GM12873 (cell line): ENCODE measurements at regions not wholly inside any gene's neighbourhood (a gene's known extent, or its start where the extent isn't known, plus 50 kb on each side); places are given as distances from the start of the nearest gene placed in this dataset.

Experiments
- TF ChIP-seq, protein P1 (sequence below): IDR thresholded peaks from 2 replicates; pipeline ENCODE4 v1.5.1; 2012; ENCODE audit warnings: low read depth, mild to moderate bottlenecking, moderate library complexity, low read length, control low read depth; ENCODE audit not compliant: insufficient read depth; ENCODE audit errors: missing control alignments

DNA sequence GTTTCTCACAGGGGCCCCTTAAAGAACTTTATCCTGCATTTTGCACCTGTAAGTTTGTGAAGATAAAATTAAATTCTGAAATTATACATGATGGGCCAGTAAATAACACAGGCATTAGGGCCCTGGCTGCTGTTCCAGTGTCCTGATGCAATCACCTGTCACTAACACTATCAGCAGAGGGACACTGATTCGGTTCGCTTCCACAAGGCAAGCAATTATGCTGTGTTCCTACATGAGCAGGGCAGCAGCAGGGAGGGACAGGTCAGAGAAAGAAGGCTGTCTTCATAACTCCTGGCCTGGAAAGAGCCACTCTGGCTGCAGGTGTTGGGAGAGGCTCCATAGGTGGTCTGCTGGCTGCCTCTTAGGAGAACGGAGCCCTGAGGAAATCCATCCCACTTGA lies 487.3 kb downstream of the MID1IP1 start:
- TF ChIP-seq, protein P1, sequence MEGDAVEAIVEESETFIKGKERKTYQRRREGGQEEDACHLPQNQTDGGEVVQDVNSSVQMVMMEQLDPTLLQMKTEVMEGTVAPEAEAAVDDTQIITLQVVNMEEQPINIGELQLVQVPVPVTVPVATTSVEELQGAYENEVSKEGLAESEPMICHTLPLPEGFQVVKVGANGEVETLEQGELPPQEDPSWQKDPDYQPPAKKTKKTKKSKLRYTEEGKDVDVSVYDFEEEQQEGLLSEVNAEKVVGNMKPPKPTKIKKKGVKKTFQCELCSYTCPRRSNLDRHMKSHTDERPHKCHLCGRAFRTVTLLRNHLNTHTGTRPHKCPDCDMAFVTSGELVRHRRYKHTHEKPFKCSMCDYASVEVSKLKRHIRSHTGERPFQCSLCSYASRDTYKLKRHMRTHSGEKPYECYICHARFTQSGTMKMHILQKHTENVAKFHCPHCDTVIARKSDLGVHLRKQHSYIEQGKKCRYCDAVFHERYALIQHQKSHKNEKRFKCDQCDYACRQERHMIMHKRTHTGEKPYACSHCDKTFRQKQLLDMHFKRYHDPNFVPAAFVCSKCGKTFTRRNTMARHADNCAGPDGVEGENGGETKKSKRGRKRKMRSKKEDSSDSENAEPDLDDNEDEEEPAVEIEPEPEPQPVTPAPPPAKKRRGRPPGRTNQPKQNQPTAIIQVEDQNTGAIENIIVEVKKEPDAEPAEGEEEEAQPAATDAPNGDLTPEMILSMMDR, result no peak

DNA sequence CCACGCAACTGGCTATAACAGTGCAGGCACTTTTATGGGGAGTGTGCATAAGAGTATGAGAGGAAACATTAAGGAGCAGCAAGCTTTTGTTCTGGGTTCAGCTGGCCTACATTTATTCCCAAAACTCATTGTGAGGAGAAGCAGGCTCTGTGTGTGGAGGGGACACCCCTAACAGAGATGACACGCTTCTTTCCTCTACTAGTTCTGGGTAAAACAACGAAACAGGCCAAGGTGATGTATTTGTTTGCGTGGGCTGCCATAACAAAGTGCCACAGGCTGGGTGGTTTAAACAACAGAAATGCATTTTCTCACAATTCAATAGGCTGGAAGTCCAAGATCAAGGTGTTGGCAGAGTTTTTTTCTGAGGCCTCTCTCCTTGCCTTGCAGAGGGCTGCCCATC lies 488.6 kb downstream of the MID1IP1 start:
- TF ChIP-seq, protein P1, result no peak

DNA sequence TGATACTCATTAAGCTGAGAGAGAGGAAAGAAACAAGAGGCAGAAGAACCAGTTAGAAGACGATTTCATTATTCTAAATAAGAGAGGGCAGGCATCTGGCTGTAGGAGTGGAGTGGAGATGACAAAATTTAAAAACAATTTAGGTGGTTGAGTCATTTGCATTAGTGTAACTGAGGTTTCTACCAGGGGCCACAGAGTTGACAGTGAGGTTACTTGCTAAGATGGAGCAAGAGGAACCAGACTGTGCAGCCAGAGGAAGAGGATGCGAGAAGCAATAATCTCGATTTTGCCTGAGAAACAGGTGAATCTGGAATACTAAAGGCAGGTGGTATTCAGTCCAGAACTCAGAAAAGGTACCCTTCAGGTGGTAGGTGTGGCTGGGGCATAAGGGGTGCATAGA lies 491.9 kb downstream of the MID1IP1 start:
- TF ChIP-seq, protein P1, result no peak

DNA sequence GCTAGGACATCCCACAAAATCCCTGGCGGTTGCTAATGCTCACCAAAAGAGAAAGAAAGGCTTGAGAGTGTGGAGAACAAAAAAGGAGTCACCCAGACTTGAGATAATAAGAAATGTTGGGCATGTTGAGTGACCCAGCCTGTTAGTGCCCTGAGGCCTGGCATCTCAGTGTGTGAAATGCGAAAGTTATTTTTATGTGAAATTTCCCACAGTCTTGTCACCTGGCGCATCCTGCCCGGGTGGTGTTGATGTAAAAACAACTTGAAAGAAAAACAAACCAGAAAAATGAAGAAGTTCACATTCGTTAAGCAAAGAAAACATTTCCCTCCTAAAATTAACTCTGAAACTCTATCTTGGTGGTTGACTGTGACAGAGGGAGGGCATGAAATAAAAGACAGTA lies 495.2 kb downstream of the MID1IP1 start:
- TF ChIP-seq, protein P1, result no peak

DNA sequence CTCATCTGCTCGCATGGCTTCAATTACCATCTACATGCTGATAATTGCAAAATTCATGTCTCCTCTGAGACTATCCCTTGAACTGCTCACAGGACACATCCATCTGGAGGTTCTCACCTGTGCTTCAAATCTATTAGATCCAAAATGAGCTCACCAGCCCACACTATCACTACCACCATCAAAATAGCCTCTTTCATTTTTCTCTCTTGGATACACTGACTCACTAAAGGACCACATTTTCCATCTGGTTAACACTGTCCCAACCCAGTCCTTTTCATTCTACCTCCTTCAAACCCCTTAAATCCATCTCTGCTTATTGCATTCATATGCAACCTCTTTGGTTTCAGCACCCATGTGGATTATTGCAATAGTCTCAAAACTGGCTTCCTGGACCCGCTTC lies 497.6 kb downstream of the MID1IP1 start:
- TF ChIP-seq, protein P1, result no peak

DNA sequence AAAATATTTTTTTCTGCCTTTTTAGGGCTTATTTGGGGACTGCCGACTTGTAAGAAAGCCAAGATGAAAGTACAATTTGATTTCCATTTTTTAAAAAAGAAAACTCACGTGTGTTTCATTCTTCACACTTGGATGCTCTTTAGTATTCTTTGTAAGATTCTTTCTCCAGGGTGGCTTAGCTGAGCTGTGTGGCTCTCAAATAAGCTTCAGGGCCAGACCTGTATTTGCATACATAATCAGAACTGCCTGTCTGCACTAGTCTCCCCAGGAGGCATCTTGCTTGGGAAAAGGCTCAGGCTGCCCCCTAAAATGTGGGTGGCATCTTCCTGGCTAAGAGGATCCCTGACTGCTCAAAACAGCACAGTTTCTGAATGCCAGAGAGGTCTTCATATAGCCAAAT lies 498.4 kb downstream of the MID1IP1 start:
- TF ChIP-seq, protein P1, result no peak

DNA sequence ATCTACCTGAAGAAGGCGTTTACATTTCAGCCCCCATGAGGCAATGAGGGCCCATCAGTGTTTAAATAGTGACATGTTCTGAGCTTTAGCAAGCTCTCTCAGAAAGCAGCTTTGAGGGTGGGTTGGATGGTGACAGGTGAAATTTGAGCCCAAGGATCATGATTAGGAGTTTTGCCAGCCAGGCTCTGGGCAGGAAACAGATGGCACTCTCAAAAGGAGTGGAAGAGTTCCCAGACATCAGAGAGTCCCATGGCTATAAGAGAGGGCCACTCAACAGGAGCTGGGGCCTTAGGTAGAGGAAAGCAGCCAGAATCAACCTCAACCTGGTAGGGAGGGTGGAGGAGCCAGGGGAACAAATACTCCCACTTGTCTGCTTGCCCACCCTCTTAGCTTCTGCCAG lies 499.8 kb downstream of the MID1IP1 start:
- TF ChIP-seq, protein P1, result no peak
